ENCODE measurements at regions not wholly inside any gene's neighbourhood (a gene's known extent, or its start where the extent isn't known, plus 50 kb on each side); places are given as distances from the start of the nearest gene placed in this dataset.
"Not testable (repeated sequence)": the region's sequence is repeated elsewhere in the genome, so short reads cannot be mapped to it uniquely, and the experiment has no call there.

DNA sequence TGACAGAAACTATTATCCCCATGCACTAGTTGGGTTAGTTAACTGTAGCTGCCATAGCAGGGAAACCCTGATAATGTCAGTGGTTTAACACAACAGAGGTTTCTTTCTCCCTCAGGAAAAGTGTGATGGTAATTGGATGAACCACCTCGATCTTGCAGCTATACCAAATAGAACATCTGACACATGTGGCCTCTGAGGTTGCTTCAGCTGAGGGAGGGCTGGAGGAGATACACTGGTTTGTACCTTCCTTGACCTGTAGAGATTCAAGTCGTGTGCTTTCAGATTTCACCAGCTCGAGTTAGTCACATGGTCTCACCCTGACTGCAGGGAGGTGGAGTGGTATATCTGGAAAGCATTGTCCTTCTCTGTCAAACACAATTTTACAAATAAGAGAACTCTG is 147.2 kb upstream of the SFRP2 start:
- DNase-seq (ENCODE audit: low spot score): no peak

DNA sequence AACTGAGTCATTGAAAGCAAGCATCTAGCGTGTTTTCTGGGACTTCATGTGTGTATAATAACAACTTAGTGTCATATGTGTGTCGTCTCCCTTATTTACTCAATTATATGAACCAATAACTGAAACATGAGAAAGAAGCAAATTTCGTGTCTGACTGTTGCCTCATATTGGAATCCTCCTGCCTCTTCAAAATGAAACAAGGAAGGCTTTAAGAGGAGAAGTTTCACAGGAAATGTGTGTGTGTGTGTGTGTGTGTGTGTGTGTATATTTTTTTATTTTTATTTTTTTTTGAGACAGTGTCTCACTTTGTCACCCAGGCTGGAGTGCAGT is 145.8 kb upstream of the SFRP2 start:
- DNase-seq (ENCODE audit: low spot score): no peak

DNA sequence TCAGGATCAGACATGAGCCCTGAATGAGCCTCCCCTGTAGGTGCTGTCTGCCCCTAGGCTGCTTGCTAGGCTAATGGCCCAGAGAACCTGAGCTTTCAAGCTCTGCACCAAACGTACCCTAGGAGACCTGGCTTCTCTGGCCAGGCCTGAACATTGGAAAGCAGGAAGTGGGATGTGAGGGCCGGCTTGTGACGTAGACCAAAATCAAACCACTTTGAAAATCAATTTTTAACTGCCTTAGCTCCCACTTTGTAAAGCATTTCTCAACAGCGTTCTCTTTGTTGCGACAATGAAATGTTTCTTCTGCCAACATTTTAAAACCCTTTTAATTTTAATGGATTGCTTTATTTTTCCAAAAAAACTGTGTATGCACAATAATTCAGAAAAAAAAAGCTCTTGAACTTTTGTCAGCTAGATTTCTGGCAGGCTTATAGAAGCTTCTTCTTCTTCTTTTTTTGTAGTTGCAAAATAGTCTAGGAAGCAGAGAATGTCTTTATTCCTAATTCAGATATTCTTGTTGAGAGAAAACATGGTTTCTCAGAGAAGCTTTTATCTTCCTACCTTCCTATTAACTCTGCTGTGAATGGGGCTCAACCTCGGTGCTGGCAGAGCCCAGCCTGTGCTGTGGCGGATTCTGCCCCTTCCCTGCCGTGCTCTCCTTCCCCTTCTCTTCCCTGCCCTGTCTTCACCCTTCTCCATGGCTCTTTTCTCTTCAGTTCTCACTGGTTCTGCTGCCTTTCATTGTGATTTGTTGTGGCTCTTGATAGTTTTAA is 145.2 kb upstream of the SFRP2 start:
- DNase-seq (ENCODE audit: low spot score): no peak

DNA sequence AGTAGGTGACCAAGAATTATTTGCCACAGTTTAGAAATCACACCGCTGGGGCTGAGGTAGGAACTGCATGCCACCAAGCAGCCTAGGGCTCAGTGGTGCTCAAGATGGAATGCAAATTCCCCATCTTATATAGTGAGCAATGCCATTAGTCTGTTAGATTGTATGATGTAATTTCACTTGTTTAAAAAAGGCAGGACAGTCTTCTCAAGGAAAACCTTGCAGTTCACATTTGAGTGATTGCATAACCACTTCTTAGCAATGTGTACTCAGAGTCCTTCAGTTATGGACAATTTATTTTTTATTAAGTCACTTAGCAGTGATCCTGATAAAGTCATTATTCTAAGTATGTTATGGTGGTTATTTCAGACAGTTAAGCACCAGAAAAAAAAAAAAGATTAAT is 142.9 kb upstream of the SFRP2 start:
- no peak for DNase-seq (ENCODE audit: low spot score)

DNA sequence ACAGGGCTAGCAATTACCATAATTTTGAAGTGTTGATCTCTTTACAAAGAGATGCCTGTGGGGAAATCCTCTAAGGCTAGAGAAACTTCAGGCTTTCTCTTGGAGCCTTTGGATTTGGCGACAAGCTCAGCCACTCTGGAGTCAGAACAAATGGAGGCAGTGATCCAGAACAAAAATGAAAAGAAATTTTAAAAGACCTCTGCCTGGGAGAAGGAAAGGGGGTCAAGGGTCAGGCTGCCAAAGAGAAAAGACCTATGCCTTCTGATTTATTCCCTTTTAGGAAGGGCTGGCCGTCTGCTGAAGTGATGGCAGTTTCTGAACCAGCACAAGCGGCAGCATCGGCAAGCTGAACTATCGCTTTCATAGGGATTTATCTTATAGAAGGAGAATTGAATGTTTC is 140.8 kb upstream of the SFRP2 start:
- no peak for DNase-seq (ENCODE audit: low spot score)

DNA sequence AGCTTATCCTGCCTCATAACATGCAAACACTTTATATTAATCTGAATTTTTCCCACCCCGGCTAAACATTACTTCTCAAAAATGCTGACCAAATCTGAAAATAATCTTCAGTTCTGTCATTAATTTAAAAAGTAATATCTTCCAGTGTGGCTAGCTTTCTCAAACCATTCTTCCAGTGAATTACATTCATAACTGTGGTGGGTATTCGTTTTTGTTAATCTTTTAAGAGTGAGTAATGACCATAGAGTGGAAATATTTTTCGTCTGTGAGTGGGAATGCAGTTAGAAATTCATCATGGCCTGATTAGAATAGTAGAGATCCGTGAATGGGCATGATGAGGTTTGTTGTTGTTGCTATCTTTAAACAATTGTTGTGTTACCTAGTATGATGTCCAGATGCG is 138.6 kb upstream of the SFRP2 start:
- no peak for DNase-seq (ENCODE audit: low spot score)

DNA sequence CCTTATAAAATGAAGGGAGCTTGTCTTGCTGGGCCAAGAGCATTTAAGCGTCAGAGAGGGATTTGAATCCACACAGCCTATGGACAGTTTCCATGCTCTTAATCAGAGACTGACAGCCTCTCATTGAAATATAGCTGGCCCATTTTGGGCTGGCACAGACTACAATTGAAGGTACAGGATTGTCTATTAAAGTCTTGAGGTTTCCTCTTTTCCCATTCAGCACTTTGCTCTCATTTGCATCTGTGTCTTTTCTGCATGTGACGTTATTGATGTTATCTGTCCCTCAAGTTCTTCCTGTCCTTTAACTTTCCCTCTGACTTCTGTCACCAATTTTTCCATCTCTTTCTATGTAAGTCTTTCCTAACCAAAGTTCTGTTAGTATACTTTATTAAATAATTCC is 133.3 kb upstream of the SFRP2 start:
- no peak for DNase-seq (ENCODE audit: low spot score)

DNA sequence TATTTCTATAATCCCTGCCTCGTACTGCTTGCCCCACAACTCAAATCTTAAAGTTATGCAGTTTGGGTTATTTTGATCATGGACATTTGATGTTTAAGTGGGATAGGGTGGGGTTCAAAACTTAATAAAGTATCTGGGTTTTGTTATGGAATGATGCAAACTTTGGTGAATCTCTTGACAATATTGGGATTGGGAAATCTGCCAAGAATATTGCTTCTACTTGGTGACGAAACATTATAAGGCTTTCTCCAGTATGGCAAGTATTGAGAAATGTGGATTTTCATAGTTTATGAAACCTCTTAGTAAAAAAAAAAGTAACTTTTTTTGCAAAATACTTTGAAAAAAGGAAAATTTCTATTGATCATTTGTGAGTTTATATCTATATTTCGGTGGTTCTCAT is 130.8 kb upstream of the SFRP2 start:
- no peak for DNase-seq (ENCODE audit: low spot score)

DNA sequence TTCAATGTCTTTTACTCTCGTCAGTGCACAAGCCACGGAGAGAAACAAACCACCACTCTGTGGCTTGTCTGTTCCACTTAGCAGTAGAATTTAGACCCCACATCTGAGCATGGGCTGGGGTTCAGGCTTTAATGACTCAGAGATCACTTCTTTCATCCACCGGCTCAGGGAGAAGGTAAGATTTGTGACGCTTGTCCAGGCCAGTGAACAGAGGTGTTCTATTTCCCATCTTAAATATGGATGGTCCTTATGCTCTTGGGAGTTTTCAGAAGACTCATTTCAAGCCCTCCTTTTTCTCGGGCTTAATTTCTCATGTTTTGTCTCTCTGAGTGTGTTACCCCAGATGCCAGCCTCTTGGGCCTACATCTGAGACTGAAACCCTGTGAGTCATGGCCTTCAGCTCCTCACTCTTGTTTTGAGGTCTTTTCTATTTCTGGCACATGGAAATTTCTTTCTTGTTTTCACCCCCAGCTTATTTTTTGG is 127.4 kb upstream of the SFRP2 start:
- no peak for DNase-seq (ENCODE audit: low spot score)

DNA sequence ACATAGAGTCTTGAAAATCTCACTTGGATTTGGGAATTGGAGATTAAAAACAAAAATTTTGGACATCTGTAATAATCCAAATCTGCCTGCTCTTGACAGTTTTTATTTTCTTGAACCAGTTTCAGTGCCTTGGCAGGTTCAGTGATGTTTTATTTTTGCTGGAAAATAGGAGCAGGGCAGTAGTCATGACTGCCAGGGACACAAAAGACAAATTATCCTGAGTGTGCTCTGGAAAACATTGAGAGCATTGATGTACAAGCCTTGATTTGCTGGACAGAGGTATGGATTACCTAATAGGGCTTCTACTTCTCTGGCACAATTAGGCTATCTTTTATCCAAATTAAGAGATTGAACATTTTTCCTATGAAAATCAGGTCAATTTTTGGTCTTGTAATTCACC is 123.4 kb upstream of the SFRP2 start:
- DNase-seq (ENCODE audit: low spot score): no peak

DNA sequence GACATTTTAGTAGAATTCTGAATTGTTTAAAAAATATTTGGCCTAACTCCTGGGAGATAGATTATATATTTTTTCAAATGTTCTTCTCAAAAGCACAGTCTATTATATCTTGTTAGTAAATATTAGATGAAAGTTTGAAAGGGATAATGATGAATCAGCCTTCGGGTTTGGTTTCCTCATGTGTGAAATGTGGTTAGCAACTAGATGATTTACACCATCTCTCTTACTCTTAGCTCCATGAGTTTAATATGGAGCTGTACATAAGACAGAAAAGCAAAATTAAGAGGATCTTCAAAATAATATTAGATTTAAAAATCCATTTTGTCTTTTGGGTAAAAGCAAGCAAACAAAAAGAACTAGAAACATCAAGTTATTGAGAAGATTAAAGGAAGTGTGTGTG is 120.8 kb upstream of the SFRP2 start:
- DNase-seq (ENCODE audit: low spot score): no peak

DNA sequence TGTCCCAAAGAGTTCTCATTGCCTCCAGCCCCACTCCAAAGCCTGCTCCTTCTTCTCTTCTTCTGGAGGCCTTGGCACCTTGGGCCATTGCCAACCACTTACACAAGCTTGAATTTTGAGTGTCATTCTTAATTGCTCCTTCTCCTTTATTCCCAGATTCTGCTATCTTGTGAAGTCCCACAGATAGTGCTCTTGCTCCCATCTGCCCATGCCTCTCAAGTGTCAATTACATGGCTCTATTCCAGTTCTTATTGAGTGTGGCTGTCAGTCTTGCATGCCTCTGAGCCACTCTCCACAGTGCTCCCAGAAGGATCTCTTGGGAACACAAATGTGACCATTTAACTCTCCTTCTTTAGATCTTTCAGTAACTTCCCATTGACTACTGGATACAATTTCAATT is 117.3 kb upstream of the SFRP2 start:
- no peak for DNase-seq (ENCODE audit: low spot score)

DNA sequence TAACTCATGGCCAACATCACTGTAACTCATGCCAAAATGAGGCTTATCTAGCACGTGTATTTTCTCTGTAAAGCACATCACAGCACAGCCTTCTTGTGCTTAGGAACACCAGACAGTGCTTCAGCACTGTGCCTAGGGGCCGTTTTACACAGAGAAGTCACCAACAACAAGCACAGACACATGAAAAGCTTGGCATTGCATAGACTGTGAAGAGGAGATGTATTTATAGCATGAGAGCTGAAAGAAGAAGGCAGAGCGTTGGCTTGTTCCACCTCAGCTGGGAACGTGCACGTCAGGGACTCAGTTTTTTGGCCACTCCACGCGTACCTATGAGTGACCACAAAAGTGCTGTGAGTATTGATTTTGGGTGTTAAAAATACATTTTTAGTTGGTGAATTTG is 116.3 kb upstream of the SFRP2 start:
- DNase-seq (ENCODE audit: low spot score): no peak

DNA sequence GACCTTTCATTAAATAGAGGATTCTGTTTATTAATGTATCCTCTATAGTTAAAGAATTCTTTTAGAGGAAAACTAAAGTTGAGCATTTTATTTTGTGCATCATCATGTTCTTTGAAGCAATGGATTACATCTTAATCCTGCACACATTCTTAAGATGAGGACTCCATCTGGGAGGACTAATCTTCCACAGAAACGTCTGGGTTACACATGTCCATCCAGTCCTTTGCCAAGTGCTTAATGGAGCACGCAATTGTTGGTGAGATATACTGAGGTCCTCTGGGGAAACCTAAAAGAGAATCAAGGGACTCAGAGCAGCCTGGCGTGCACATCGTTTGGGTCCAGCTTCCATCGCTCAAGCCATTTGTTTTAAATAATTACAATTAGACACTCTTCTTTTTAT is 115.1 kb upstream of the SFRP2 start:
- DNase-seq (ENCODE audit: low spot score): no peak

DNA sequence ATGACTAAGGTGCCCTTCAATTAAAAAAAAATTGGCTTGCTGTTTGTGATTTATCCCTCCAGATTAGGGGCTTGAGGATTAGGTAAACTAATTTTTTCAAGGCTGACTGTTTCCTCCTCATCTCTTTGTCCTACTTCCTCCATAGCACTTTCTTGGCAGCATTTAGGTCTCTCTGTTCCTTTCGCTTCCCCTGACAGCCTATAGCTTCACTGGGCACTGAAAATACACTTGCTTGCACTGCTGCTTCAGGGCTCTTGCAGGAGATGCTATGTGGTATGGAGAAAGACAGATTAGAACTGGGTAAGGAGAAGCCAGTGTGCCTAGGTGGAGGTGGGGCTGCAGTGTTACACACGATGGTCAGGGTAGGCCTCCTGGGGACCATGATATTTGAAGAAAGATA is 112.3 kb upstream of the SFRP2 start:
- DNase-seq (ENCODE audit: low spot score): no peak

DNA sequence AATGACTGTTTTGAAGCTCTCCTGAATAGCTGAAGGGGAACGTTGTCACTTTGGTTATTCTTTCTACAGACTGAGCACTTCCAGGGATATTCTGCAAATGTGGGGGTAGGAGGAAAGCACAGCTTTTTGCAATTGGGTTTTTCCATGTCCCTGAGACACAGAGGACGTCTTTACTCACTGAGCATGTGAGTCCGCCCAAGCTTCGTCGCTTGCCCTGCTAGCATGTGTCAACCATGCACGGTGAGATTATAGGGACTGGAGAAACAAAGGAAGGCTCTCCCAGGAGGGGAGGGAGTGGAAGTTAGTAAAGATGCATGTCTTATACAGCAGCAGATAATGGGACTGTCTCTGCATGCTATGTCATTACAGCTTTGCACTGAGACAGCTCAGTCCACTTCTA is 111.5 kb upstream of the SFRP2 start:
- DNase-seq (ENCODE audit: low spot score): no peak

DNA sequence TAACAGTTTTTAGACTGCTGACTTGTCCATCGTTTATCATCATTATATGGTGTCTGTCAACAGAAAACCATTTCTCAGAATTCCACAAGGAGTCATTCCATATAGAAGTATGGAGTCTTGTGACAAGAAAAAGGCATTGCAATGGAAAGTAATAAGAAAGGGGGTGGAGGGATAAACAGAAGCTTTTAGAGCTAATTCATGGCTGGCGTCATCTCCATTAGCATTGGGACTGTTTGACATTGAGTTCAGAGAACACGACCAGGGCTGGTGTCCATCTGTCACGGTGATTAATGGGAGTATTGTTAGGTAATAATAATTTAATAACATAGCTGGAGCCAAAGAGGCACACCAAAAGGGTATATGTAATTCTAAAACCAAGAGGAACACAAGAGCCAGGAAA is 101.9 kb upstream of the SFRP2 start:
- no peak for DNase-seq (ENCODE audit: low spot score)

DNA sequence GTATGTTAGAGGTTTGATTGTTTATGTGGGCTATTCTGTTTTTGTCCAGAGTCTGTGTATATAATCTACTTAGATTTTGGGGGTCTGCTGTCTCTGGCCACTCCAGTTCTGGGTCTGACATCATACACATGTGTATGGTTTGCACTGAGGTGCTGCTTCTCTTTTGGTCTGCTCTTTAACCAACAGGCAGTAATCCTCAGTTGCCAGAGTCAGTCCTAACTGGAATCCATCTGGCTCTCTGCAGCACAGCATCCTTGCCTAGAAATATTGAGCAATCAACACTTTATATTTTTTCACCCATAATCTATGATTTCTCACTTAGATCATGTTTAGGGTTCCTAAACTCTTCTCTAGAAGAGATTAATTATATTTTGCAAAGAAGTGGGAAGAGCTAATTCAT is 98.3 kb upstream of the SFRP2 start:
- no peak for DNase-seq (ENCODE audit: low spot score)

DNA sequence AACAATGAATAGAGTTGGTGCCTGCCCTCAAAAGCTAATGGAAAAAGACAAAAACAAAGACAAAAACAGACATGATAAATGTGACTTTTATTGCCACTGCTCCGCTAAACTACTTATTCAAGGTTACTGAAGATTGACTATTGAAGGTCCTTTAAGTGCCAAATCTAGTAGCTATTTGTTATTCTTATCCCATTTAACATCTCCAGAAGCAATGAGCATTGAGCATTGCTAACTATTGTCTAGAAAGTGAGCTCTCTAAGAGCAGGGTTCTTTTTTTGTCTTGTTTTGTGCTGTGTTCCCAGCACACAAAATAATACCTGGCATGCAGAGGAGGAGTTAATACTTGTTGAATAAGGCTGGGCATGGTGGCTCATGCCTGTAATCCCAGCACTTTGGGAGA is 95.4 kb upstream of the SFRP2 start:
- DNase-seq (ENCODE audit: low spot score): no peak

DNA sequence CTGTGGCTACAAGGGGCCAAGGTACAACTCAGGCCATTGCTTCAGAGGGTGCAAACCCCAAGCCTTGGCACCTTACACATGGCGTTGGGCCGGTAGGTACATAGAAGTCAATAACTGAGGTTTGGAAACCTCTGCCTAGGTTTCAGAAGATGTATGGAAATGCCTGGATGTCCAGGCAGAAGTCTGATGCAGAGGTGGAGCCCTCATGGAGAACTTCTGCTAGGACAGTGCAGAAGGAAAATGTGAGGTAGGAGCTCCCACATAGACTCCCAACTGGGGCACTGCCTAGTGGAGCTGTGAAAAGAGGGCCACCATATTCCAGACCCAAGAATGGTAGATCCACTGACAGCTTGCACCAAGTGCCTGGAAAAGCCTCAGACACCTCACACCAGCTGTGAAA is 92.1 kb upstream of the SFRP2 start:
- DNase-seq (ENCODE audit: low spot score): no peak

DNA sequence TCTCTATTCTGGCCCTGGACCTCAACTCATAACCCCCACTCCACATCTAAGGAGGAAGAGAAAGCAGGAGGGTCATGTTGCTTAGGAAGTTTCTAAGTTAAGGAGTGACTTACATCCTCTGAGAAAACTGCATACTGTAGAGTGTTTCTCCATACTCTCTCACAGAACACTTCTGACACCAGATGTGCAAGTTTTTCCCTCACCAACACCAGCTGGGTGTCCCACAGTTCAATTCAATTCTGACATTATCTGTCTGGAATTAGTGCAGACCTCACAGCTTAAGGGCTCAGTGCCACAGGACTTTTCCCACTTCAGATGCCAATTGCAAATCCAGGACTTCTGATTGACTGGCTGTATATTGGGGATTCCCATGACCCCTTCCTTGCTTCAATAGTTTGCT is 89.0 kb upstream of the SFRP2 start:
- no peak for DNase-seq (ENCODE audit: low spot score)

DNA sequence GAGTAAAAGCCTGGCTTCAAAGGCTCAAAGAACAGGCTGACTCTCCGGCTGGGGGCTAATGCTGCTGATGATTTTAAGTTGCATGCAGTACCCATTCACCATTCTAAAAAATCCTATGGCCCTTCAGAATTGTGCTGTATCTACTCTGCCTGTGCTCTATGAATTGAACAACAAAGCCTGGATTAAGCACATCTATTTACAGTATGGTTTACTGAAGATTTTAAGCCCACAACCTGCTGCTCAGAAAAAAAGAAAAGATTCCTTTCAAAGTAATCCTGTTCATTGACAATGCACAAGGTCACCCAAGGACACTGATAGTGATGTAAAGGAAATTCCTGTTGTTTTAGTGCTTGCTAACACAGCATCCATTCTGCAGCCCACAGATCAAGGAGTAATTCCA is 84.9 kb upstream of the SFRP2 start:
- no peak for DNase-seq (ENCODE audit: low spot score)

DNA sequence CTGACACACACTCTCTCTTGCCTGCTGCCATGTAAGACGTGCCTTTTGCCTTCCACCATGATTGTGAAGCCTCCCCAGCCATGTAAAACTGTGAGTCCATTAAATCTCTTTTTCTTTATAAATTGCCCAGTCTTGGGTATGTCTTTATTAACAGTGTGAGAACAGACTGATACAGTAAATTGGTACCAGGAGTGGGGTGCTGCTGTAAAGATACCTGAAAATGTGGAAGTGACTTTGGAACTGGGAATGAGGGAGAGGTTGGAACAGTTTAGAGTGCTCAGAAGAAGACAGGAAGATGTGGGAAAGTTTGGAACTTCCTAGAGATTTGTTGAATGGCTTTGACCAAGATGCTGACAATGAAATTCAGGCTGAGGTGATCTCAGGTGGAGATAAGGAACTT is 77.9 kb upstream of the SFRP2 start:
- not testable (repeated sequence) for DNase-seq (ENCODE audit: low spot score)

DNA sequence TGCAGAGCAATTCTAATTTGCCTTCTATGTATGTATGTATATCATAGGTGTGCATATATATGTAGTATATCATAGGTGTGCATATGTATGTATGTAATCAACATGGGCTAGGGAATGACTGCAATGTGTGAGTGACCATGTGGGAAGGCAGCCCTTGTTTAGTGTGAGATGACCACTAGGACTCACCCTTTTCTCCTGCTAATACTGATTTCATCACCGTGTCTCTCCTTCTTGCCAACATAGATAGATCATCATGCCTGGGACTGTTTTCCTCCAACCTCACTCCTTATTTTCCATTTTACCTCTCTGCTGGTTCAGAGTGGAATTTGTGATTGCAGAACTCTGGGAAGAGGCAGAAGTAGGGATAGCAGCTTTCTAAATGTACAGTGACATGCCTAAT is 63.6 kb upstream of the SFRP2 start:
- DNase-seq (ENCODE audit: low spot score): no peak

All from LoVo (cell line).